Stimulated activated CD4-positive, alpha-beta T cell treated with anti-CD3 and anti-CD28 coated beads, Interleukin-1b, Interleukin-23, amount 100 ng/mL, for 1 hour (primary cell): ENCODE measurements at regions not wholly inside any gene's neighbourhood (a gene's known extent, or its start where the extent isn't known, plus 50 kb on each side); places are given as distances from the start of the nearest gene placed in this dataset.
A peak's percentile ranks its signal among the peaks of the same experiment; 100 is the strongest.

Experiments
- DNase-seq, 2 donors: peaks; one replicate each; pipeline ENCODE4 v3.0.0-alpha.2; 2020; ENCODE audit warnings: low read depth in 2 of 2

DNA sequence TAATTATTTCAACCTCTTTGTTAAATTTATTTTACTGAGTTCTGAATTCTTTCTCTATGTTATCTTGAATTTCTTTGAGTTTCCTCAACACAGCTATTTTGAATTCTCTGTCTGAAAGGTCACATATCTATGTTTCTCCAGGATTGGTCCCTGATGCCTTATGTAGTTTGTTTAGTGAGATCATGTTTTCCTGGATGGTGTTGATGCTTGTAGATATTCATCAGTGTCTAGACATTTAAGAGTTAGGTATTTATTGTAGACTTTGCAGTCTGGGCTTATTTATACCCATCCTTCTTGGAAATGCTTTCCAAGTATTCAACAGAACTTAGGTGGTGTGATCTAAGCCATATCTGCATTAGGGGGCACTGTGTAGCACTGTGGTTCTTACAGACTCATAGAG, 70.2 kb upstream of the SLC27A6 start:
- no peak for DNase-seq

DNA sequence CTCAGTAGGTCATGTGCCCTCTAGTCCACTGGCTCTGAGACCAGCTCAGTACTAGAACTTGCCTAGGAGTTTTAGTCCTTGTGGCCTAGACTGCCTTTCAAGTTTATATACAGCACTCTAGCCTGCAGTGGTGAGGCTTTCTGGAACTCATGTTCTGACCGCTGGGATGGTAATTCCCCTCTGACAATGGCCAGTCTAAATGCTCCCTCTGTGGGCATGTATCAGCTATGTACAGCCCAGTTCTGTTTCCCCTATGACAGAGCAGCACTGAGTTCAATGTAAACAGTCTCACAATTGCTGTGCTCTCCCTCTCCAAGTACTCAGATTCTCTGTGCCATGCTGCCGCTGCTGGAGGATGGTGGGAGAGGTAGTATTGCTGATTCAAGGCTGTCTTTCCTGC, 68.6 kb upstream of the SLC27A6 start:
- DNase-seq = no peak

DNA sequence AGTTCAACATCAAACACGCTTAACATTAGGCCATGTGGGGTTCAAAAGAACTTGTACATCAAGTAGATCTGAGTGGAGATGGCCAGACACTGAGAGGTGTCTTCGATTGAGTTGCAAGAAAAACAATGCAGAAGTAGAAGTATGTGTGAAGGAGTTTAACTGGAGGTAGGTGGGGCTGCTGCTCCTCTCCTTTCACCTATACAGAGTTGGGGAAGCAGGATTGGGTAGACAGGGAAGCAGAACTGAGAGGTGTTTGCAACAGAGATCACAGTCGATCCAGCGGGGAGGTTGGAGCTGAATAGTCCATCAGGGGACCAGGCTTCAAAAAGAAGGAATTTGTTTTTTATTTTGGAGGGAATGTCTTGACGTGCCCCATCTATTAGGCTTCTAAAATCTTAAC, 61.7 kb upstream of the SLC27A6 start:
- DNase-seq = no peak

DNA sequence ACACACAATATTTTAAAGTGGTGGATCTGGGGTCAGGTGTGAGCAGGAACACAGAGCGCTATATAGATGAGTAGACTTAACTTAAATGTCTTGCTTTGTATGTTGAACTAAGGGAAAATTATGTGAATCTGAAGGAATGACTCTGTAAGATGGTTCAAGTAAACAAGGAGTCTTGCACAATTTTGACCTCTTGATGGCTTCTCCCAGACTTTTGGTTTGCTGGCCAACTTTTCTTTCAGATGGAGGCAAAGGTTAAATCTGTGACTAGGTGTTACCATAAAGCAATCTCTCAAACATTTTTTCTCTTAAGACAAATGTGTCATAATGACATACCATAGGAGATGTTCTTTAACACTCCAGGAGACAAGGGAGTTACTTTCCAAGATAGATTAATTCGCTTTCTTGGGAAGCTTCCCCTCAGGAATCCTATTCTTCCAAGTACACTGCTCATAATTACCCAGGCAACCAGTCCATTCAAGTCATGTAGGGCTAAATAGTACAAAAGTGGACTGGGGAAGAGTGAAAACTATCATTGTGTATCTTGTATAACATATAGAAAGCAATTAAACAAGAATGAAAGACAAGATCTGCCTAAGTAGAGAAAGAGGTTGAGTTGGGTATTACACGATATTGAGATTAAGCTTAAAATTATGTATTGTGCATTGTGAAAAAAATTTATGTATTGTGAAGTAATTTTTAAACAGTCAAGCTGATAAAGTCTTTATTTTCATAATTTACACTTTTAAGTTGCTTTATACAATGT, 60.3 kb upstream of the SLC27A6 start:
- no peak for DNase-seq

DNA sequence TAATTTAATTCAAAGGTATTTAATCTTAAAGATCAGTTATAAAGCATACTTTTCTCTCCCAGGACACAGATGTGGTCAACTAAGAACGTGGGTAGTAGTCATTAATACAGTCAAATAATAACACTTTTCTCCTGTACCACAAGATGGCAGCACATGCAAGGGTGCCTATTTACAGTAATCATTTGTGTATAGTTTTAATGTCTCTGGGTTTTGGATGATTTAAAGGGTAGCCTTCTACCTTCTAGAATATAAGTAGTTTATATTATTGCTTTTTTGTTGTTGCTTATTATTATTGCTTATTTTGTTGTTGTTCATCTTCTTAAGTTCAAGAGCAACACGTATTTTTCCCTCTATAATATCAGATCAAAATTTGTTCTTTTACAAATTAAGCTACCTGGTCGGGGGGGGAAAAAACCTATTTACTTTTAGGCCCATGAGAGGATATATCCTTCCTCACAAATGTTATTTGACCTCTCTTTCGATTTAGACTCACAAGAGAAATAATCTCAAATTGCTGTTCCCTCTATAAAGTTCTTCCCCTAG, 59.6 kb upstream of the SLC27A6 start:
- peak in 1 of 2 donors; percentile 3 for DNase-seq

DNA sequence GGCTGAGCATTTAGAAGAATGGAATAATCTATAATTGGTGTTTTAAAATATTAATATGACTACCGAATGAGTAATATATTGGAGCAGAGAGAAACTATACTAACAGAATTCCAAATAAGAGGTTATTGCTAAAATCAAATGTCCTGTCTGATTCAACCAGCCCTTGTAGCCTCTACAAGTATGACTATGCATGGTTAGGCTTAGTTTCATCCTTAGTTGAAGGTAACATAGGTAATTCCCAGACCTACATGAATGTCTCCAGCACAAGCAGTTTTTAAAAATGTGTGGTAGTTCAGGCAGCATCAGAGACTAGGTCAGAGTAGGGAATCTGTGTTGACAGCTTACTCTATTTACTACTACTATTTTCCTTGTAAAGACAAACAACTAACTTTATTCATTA, 51.7 kb upstream of the SLC27A6 start:
- DNase-seq = no peak
